BE2C (cell line): ENCODE measurements at regions not wholly inside any gene's neighbourhood (a gene's known extent, or its start where the extent isn't known, plus 50 kb on each side); places are given as distances from the start of the nearest gene placed in this dataset.
"Not testable (repeated sequence)": the region's sequence is repeated elsewhere in the genome, so short reads cannot be mapped to it uniquely, and the experiment has no call there.

ENCODE experiments used
- DNase-seq: peaks from one replicate; pipeline ENCODE4 v3.0.0-alpha.2; 2020
- H3K27me3 ChIP-seq: fragments of 250-450 bp; sonication (Bioruptor Pico); 2 replicates; pipeline ENCODE4 v1.5.1; 2020; ENCODE audit warnings: mild to moderate bottlenecking
- H3K36me3 ChIP-seq: fragments of 250-450 bp; sonication (Bioruptor Pico); 2 replicates; pipeline ENCODE4 v1.5.1; 2020; ENCODE audit warnings: mild to moderate bottlenecking
- H3K4me1 ChIP-seq: fragments of 250-450 bp; sonication (Bioruptor Pico); 2 replicates; pipeline ENCODE4 v1.5.1; 2020
- H3K4me3 ChIP-seq: 2 replicates; pipeline ENCODE4 v1.5.1; 2011; ENCODE audit warnings: low read depth, low read length
- H3K9me3 ChIP-seq: fragments of 250-450 bp; sonication (Bioruptor Pico); 2 replicates; pipeline ENCODE4 v1.5.1; 2020
- TF ChIP-seq, protein P1 (sequence below): IDR thresholded peaks from 2 replicates; pipeline ENCODE4 v1.5.1; 2012; ENCODE audit warnings: mild to moderate bottlenecking, low read depth, low read length

DNA sequence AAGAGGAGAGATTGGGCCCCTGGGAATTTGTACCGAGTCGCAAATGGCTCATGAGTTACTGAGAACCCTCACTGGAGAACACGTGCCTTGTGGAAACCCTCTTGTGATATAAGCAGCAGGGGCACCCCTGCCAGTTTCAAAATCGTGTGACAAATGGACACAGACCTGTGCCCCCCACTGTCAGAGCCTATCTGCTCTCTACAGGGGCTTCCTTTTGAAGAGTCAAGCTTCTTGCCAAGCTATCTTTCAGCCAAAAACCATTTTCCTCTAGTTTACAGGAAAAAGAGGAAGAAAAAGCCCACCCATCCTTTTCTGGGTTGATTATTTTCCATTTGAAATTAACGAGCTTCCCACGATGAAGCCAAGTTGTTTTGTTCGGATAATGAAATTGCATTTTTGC, 64.1 kb upstream of the MPP7 start:
- DNase-seq, result no peak
- Histone ChIP-seq H3K27me3 (0 out of 2 replicates have a peak, but pooled peaks cover 4% of the 10 kb centered on the region), H3K9me3 (no peaks in the 10 kb centered on the region), H3K4me3 (no peak overlapping the region), H3K4me1 (no peaks in the 10 kb centered on the region), H3K36me3 (no peaks in the 10 kb centered on the region)
- TF ChIP-seq, protein P1, sequence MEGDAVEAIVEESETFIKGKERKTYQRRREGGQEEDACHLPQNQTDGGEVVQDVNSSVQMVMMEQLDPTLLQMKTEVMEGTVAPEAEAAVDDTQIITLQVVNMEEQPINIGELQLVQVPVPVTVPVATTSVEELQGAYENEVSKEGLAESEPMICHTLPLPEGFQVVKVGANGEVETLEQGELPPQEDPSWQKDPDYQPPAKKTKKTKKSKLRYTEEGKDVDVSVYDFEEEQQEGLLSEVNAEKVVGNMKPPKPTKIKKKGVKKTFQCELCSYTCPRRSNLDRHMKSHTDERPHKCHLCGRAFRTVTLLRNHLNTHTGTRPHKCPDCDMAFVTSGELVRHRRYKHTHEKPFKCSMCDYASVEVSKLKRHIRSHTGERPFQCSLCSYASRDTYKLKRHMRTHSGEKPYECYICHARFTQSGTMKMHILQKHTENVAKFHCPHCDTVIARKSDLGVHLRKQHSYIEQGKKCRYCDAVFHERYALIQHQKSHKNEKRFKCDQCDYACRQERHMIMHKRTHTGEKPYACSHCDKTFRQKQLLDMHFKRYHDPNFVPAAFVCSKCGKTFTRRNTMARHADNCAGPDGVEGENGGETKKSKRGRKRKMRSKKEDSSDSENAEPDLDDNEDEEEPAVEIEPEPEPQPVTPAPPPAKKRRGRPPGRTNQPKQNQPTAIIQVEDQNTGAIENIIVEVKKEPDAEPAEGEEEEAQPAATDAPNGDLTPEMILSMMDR, result no peak

DNA sequence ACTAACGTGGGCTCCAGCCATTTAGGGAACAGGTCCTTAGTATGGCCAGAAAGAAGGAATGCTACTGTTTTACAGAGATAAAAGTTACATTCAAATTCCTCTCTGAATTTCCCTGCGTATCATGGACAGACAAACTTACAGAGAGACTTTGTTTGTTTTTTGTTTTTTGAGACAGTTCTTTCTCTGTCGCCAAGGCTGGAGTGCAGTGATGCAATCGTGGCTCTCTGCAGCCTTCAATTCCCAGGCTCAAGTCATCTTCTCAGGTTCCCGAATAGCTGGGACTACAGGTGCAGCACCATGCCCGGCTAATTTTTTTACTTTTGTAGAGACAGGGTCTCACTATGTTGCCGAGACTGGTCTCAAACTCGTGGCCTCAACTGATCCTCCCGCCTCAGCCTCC, 64.5 kb upstream of the MPP7 start:
- DNase-seq, result no peak
- Histone ChIP-seq H3K4me3 (no peak overlapping the region), H3K27me3 (0 out of 2 replicates have a peak, but pooled peaks cover 4% of the 10 kb centered on the region), H3K4me1 (no peaks in the 10 kb centered on the region), H3K9me3 (no peaks in the 10 kb centered on the region), H3K36me3 (no peaks in the 10 kb centered on the region)
- TF ChIP-seq, protein P1, result no peak

DNA sequence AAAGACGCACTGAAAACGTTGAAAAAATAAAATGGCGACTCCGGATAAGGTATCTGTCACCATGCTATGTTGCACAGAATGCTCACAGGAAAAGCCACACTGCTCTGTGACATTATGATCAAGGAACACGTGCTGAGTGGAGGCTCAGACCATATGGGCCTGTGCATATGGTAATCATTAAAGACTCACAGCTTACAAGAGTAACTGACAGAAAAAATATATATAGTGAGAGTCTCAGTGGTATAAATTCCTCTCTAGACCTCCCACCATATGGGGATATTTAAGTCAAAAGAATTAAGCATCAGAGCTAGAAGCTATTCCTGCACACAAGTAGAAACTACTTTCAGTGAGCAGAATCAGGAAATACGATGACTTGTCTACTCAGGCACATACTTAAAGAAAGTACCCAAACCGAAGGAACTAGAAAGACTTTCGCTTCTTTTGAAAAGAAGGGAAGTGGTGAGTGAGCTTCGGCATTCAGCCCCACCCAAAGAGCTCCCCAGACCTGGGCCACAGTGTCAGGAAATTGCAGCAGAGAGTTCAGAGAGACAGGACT, 65.1 kb upstream of the MPP7 start:
- no peak for DNase-seq
- Histone ChIP-seq H3K4me3 (no peak overlapping the region), H3K27me3 (0 out of 2 replicates have a peak, but pooled peaks cover 4% of the 10 kb centered on the region), H3K4me1 (no peaks in the 10 kb centered on the region), H3K36me3 (no peaks in the 10 kb centered on the region), H3K9me3 (no peaks in the 10 kb centered on the region)
- TF ChIP-seq, protein P1, result no peak

DNA sequence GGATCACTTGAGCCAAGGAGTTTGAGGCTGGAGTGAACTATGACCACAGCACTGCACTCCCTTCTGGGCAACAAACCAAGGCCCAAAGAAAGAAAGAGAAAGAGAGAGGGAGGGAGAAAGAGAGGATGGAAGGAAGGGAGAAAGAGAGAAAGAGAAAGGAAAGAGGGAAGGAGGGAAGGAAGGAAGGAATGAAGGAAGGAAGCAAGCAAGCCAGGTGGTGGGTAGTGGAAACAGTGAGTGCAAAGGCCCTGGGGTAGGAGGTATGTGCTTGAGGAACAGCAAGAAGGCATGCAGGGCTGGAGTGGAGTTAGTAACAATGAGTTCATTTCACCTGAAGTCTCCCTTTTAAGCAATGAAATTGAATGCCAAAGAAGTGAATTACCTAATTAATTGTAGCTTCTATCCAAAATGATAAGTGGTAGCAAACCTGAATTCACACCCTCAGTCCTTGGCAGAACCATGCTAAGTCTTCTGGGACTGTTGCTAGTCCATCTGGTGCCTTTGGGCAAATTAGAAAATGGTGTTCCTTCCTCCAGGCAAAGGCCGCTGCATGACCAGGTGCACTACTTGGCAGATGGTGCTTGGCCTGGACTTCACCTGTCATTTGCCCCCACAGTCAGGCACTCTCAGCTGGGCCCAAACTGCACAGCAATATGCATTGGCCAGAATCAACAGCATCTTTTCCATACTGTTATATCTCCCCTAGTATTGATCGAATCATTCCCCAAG, 67.4 kb upstream of the MPP7 start:
- TF ChIP-seq, protein P1, result no peak
- Histone ChIP-seq H3K27me3 (0 out of 2 replicates have a peak, but pooled peaks cover 4% of the 10 kb centered on the region), H3K4me1 (no peaks in the 10 kb centered on the region), H3K4me3 (no peak overlapping the region), H3K36me3 (no peaks in the 10 kb centered on the region), H3K9me3 (no peaks in the 10 kb centered on the region)
- no peak for DNase-seq

DNA sequence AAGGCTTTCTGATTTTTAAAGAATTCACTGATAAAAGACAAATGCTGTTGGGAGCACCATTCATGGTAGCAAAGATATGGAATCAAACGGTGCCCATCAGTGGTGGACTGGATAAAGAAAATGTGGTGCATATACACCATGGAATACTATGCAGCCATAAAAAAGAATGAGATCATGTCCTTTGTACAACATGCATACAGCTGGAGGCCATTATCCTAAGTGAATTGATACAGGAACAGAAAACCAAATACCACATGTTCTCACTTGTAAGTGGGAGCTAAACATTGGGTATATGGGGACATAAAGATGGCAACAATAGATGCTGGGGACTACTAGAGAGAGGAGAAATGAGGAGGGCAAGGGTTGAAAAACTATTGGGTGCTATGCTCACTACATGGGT, 68.8 kb upstream of the MPP7 start:
- not testable (repeated sequence) for H3K36me3 ChIP-seq, H3K4me3 ChIP-seq, DNase-seq, H3K4me1 ChIP-seq, H3K9me3 ChIP-seq, H3K27me3 ChIP-seq

DNA sequence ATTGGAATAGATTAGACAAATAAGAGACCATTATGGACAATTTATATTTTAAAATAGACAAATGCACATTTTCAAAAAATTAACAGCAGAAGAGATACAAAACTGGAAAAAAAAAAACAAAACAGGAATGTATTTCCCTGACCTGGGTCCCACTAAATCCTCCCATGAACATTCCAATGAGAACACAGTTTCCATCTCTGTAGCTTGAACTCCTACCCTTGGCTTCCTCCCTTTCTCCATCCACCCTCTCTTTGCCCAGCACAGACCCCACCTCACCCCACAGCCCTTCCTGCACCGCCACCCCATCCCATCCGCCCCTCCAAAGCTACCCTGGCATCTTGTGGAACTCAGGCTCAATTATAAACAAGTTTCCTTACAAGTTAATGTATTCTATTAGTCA, 71.2 kb upstream of the MPP7 start:
- H3K9me3 ChIP-seq, result no peaks in the 10 kb centered on the region
- TF ChIP-seq, protein P1, result no peak
- H3K4me1 ChIP-seq, result no peaks in the 10 kb centered on the region
- no peak for DNase-seq
- H3K36me3 ChIP-seq, result no peaks in the 10 kb centered on the region
- no peak overlapping the region for H3K4me3 ChIP-seq
- no peaks in the 10 kb centered on the region for H3K27me3 ChIP-seq
